ENCODE measurements at regions not wholly inside any gene's neighbourhood (a gene's known extent, or its start where the extent isn't known, plus 50 kb on each side); places are given as distances from the start of the nearest gene placed in this dataset.

DNA sequence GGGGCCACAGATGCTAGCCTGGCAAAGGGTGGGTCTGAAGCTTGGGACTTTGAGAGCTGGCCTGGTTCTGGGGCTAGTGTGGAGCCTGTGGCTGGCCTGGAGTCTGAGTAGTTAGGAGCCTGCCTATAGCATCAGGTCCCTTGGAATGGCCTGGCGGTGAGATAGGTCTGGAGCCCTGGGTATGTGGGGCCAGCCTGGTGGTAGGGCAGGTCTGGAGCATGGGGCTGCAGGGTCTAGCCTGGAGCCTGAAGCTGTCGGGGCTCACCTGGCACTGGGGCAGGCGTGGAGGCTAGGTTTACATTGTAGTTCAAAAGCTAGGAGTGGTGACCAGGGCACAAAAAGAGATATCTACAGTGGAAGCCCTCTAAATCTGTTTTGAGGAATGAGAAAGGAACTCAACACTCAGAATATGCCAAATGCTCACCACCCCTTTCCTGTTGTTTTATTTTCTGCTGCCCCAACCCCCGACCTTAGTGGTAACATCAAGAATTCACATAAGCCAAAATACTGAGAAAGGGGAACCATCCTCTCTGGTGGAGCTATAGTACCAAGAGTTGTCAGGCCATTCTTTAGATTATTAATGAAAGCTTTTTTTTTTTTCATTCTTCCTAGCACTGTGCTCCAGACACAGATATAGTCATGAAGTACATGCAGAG lies 100.3 kb downstream of the TANC2 start:
- Histone ChIP-seq H3K27ac (no peak overlapping the region), H3K27me3 (ENCODE audit: insufficient read depth, low read depth) (no peaks in the 10 kb centered on the region), H3K9ac (no peak overlapping the region), H2AFZ (ENCODE audit: low read depth) (no peak overlapping the region), H3K4me2 (no peak overlapping the region), H3K4me1 (ENCODE audit: low read depth, poor library complexity, severe bottlenecking) (no peaks in the 10 kb centered on the region), H3K36me3 (ENCODE audit: insufficient read depth) (no peaks in the 10 kb centered on the region), H3K4me3 (IDR thresholded peaks at IDR 0.05; ENCODE audit: insufficient read depth, low read depth, low read length) (no peak overlapping the region), H4K20me1 (ENCODE audit: insufficient read depth) (no peaks in the 10 kb centered on the region), H3K79me2 (ENCODE audit: insufficient read depth, low read depth) (no peaks in the 10 kb centered on the region)
- TF ChIP-seq, protein P1, sequence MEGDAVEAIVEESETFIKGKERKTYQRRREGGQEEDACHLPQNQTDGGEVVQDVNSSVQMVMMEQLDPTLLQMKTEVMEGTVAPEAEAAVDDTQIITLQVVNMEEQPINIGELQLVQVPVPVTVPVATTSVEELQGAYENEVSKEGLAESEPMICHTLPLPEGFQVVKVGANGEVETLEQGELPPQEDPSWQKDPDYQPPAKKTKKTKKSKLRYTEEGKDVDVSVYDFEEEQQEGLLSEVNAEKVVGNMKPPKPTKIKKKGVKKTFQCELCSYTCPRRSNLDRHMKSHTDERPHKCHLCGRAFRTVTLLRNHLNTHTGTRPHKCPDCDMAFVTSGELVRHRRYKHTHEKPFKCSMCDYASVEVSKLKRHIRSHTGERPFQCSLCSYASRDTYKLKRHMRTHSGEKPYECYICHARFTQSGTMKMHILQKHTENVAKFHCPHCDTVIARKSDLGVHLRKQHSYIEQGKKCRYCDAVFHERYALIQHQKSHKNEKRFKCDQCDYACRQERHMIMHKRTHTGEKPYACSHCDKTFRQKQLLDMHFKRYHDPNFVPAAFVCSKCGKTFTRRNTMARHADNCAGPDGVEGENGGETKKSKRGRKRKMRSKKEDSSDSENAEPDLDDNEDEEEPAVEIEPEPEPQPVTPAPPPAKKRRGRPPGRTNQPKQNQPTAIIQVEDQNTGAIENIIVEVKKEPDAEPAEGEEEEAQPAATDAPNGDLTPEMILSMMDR (conservative IDR thresholded peaks at IDR 0.05; ENCODE audit: low read depth, low read length): no peak

DNA sequence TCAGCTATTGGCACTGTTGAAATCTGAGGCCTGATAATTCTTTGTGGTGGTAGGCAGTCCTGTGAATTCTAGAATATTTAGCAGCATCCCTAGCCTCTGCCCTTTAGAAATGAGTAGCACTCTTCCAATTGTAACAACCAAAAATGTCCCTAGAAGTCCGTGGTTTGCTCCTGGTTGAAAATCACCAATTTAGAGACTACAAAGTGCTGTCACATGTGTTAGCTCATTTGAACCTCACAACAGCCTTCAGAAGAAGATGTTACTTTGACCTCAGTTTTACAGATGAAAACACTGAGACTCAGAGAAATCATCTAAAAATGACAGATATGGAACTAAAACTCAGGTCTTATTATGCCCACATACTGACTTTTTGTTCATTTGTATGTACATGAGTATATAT lies 103.2 kb downstream of the TANC2 start:
- no peaks in the 10 kb centered on the region for H4K20me1 ChIP-seq (ENCODE audit: insufficient read depth)
- H3K4me2 ChIP-seq: no peak overlapping the region
- no peaks in the 10 kb centered on the region for H3K36me3 ChIP-seq (ENCODE audit: insufficient read depth)
- H3K79me2 ChIP-seq (ENCODE audit: insufficient read depth, low read depth): no peaks in the 10 kb centered on the region
- H3K4me1 ChIP-seq (ENCODE audit: low read depth, poor library complexity, severe bottlenecking): peaks cover 7% of the 10 kb centered on the region
- no peaks in the 10 kb centered on the region for H3K27me3 ChIP-seq (ENCODE audit: insufficient read depth, low read depth)
- TF ChIP-seq, protein P1 (conservative IDR thresholded peaks at IDR 0.05; ENCODE audit: low read depth, low read length): no peak
- no peak overlapping the region for H2AFZ ChIP-seq (ENCODE audit: low read depth)
- H3K27ac ChIP-seq: no peak overlapping the region
- no peak overlapping the region for H3K4me3 ChIP-seq (IDR thresholded peaks at IDR 0.05; ENCODE audit: insufficient read depth, low read depth, low read length)
- no peak overlapping the region for H3K9ac ChIP-seq

DNA sequence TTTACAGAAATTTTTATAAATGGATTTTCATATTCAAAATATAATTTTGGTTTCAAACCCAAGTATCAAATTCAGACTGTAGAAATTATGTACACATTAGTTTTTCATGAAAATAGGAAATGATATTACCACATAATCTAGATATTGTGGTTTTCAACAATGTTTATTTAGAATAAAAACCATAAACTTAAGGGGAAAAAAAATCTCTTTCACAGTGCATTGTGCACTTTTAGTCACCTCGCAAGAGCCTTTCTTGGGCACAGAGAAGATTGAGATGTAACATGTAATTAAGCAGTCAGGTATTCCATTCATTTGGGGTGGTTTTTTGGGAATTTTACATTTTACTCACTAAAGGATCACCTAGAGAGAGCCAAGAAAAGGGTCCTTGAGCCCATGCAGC lies 104.0 kb downstream of the TANC2 start:
- H3K27ac ChIP-seq: no peak overlapping the region

DNA sequence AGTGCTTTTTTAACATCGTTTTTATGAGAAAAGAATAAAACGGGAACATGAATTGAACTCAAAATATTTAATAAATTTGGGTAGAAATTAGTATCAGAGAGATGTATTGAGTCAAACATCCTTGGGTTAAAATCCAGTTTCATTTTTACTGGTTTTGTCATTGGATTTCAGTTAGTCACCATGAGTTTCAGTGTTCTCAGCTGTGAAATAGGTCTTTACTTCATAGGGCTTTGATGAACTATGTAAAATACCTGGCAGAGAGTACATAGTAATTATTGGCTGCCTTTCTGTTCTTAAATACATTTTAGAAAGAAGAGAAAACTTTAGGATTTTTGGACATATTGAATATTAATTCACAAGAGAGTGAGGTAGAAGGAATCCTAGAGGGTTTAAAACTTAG lies 105.8 kb downstream of the TANC2 start:
- H3K4me3 ChIP-seq (IDR thresholded peaks at IDR 0.05; ENCODE audit: insufficient read depth, low read depth, low read length): no peak overlapping the region
- no peak overlapping the region for H2AFZ ChIP-seq (ENCODE audit: low read depth)
- TF ChIP-seq, protein P1 (conservative IDR thresholded peaks at IDR 0.05; ENCODE audit: low read depth, low read length): no peak
- no peaks in the 10 kb centered on the region for H4K20me1 ChIP-seq (ENCODE audit: insufficient read depth)
- H3K9ac ChIP-seq: no peak overlapping the region
- H3K27me3 ChIP-seq (ENCODE audit: insufficient read depth, low read depth): no peaks in the 10 kb centered on the region
- H3K27ac ChIP-seq: no peak overlapping the region
- H3K4me1 ChIP-seq (ENCODE audit: low read depth, poor library complexity, severe bottlenecking): peaks cover 14% of the 10 kb centered on the region
- H3K4me2 ChIP-seq: no peak overlapping the region
- no peaks in the 10 kb centered on the region for H3K36me3 ChIP-seq (ENCODE audit: insufficient read depth)
- no peaks in the 10 kb centered on the region for H3K79me2 ChIP-seq (ENCODE audit: insufficient read depth, low read depth)

More for the DNA sequence above, 104.0 kb downstream of the TANC2 start:
- H3K4me1 ChIP-seq (ENCODE audit: low read depth, poor library complexity, severe bottlenecking): peaks cover 7% of the 10 kb centered on the region
- H3K36me3 ChIP-seq (ENCODE audit: insufficient read depth): no peaks in the 10 kb centered on the region
- no peak overlapping the region for H3K9ac ChIP-seq
- H2AFZ ChIP-seq (ENCODE audit: low read depth): no peak overlapping the region
- no peaks in the 10 kb centered on the region for H3K27me3 ChIP-seq (ENCODE audit: insufficient read depth, low read depth)
- TF ChIP-seq, protein P1 (conservative IDR thresholded peaks at IDR 0.05; ENCODE audit: low read depth, low read length): no peak
- H3K79me2 ChIP-seq (ENCODE audit: insufficient read depth, low read depth): no peaks in the 10 kb centered on the region
- H3K4me3 ChIP-seq (IDR thresholded peaks at IDR 0.05; ENCODE audit: insufficient read depth, low read depth, low read length): no peak overlapping the region
- no peak overlapping the region for H3K4me2 ChIP-seq
- no peaks in the 10 kb centered on the region for H4K20me1 ChIP-seq (ENCODE audit: insufficient read depth)

Measured in KMS-11 (cell line).